Muscle layer of duodenum (tissue), 2 donors: ENCODE measurements at regions not wholly inside any gene's neighbourhood (a gene's known extent, or its start where the extent isn't known, plus 50 kb on each side); places are given as distances from the start of the nearest gene placed in this dataset.

ENCODE experiments used
- H3K27ac ChIP-seq: one replicate; pipeline ENCODE4 v1.7.0; 2013; ENCODE audit warnings: mild to moderate bottlenecking, low read length
- H3K27me3 ChIP-seq: one replicate; pipeline ENCODE4 v1.7.0; 2013; ENCODE audit warnings: low read depth, mild to moderate bottlenecking, control low read depth, low read length
- H3K36me3 ChIP-seq, 2 donors: one replicate each; pipeline ENCODE4 v1.7.0; 2013; ENCODE audit warnings: low read length in 2 of 2, control low read depth in 1 of 2, mild to moderate bottlenecking in 1 of 2; ENCODE audit not compliant: insufficient read depth in 2 of 2, control insufficient read depth in 1 of 2
- H3K4me1 ChIP-seq, 2 donors: one replicate each; pipeline ENCODE4 v1.7.0; 2013; ENCODE audit warnings: low read length in 2 of 2, mild to moderate bottlenecking in 2 of 2, control low read depth in 1 of 2, moderate library complexity in 1 of 2; ENCODE audit not compliant: insufficient read depth in 2 of 2, control insufficient read depth in 1 of 2
- H3K4me3 ChIP-seq, 2 donors: one replicate each; pipeline ENCODE4 v1.7.0; 2013; ENCODE audit warnings: low read length in 2 of 2, low read depth in 1 of 2, mild to moderate bottlenecking in 1 of 2
- H3K9me3 ChIP-seq, 2 donors: one replicate each; pipeline ENCODE4 v1.7.0; 2013; ENCODE audit warnings: low read length in 2 of 2, control low read depth in 1 of 2, mild to moderate bottlenecking in 1 of 2; ENCODE audit not compliant: control insufficient read depth in 1 of 2
- donor health status: healthy.

DNA sequence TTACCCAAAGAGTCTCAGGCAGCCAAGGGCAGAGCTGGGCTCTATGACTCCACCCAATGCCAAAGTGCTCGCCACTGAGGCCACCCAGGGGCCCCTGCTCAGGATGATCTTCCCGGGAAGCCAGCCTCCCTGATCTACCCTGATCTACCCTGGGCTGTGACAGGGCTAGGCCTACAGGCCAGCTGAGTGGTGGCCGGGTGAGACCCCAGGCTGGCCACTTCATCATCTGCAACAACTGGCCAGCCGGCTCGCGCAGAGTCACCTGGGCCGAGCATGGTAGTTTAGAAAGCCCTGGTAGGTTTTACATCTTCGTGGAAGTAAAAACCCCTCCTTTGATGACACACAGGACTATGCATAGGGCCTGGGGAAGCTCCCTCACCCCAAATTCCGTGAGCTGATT lies 276.3 kb downstream of the NDUFA10 start:
- Histone ChIP-seq H3K4me3 (no peak overlapping the region), H3K27me3 (no peaks in the 10 kb centered on the region), H3K36me3 (no peaks in the 10 kb centered on the region), H3K9me3 (no peaks in the 10 kb centered on the region), H3K4me1 (no peaks in the 10 kb centered on the region), H3K27ac (no peak overlapping the region)

DNA sequence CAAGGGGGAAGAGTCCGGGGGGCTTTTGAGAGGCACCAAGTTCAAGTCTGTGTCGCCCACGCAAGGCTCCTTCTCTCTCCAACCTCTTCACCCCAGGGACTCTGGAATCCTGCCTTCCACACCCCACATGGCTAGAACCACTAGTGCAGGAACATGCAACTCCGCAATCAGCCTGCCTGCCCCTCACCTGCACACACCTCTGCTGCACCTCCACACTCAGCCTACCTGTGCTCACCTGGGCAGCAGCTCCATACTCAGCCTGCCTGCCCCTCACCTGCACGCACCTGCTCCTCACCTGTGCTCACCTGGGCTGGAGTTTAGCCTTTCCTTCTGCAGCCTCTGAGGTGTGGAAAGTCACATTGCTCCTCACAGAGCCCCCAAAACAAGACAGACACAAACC lies 277.4 kb downstream of the NDUFA10 start:
- no peak overlapping the region for H3K27ac ChIP-seq
- no peaks in the 10 kb centered on the region for H3K4me1 ChIP-seq
- H3K36me3 ChIP-seq: no peaks in the 10 kb centered on the region
- H3K4me3 ChIP-seq: no peak overlapping the region
- H3K9me3 ChIP-seq: no peaks in the 10 kb centered on the region
- no peaks in the 10 kb centered on the region for H3K27me3 ChIP-seq

DNA sequence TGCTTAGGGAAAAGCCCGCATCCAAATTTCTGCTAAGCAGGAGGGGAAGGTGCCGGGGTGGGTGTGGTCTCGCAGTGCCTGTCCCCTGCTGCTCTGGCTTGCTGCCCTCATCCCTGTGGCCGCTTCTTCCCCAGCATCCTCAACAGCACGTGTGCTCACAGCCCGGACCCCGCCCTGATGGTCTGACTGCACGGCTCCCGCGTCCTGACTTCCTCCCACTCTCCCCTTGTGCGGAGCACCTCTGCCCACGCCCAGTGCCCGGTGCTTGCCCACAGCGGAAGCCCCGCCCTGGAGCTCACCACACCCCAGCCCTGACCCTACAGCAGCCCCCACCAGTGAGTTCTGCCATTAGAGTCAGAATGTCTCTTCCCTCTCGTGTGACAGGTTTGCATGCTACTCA lies 277.9 kb downstream of the NDUFA10 start:
- Histone ChIP-seq H3K4me3 (no peak overlapping the region), H3K4me1 (no peaks in the 10 kb centered on the region), H3K27me3 (no peaks in the 10 kb centered on the region), H3K36me3 (no peaks in the 10 kb centered on the region), H3K9me3 (no peaks in the 10 kb centered on the region), H3K27ac (no peak overlapping the region)

DNA sequence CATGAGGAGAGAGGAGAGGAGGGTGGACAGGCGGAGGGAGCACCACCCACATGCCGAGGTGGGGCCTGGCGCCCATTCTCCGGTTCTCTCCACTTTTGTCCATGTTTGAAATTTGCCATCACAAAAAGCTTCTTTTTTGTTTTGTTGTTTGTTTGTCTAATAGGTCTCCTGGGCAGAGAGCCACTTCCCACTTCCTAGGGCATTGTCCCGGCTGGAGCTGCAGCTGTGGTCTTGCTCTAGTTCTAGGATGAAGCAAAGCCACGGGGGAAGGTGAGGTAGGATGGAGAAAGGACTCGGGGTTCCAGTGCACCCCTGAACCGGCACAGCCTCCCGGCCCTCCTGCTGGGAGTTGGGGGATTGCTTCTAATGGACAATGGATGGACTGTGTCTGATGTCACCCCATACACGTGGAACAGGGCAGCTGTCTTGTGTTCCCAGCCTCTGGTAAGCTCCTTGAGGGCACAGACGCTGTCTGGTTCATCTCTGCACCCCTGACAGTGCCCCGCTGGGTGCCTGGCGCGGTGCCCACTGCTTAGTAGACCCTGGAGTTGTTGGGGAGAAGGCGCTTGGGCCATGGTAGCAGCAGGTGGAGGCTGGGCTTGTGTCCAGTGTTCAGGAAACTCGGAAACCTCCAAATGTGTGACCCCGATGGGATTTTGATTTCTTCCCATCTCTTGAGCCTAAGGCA lies 278.4 kb downstream of the NDUFA10 start:
- Histone ChIP-seq H3K9me3 (no peaks in the 10 kb centered on the region), H3K27me3 (no peaks in the 10 kb centered on the region), H3K4me3 (no peak overlapping the region), H3K4me1 (no peaks in the 10 kb centered on the region), H3K36me3 (no peaks in the 10 kb centered on the region), H3K27ac (no peak overlapping the region)

DNA sequence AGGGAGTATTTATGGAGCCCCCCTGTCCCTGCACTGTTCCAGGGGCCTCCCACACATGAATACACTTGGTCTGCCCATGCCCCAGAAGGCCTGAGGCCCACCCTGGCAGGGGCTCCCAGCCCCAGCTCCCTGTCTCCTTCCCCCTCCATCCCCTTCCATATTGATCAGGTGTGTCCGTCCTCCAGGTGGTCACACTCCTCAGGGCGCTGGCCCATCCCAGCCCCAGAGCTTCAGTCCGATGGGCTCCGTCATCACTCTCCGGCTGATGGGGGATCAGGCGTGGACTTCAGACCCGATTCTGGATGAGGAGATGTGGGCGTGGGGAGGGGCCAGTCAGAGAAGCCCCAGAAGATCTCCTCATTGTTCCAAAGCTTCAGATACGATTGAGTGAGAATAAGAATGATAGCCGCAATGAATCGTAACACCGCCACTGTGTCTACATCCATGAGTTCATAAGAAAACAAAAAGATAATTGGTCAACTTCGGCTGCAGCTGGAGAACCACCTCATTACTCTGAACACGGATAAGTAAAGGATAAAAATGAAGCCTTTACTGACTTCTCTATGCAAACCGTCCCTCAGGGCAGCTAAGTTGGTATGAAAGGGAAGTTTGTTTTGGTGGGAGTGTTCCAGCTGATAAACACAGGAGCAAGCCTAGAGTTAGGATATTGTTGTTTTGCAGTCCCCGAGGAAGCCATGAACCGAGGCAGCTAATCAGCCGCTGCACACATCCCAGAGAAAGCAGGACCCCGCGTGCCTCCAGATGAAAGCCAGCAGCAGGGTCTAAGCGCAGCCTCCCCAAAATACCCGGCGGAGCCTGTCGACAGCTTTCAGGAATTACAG lies 279.5 kb downstream of the NDUFA10 start:
- no peaks in the 10 kb centered on the region for H3K9me3 ChIP-seq
- no peaks in the 10 kb centered on the region for H3K27me3 ChIP-seq
- H3K36me3 ChIP-seq: no peaks in the 10 kb centered on the region
- no peaks in the 10 kb centered on the region for H3K4me1 ChIP-seq
- H3K27ac ChIP-seq: no peak overlapping the region
- no peak overlapping the region for H3K4me3 ChIP-seq

DNA sequence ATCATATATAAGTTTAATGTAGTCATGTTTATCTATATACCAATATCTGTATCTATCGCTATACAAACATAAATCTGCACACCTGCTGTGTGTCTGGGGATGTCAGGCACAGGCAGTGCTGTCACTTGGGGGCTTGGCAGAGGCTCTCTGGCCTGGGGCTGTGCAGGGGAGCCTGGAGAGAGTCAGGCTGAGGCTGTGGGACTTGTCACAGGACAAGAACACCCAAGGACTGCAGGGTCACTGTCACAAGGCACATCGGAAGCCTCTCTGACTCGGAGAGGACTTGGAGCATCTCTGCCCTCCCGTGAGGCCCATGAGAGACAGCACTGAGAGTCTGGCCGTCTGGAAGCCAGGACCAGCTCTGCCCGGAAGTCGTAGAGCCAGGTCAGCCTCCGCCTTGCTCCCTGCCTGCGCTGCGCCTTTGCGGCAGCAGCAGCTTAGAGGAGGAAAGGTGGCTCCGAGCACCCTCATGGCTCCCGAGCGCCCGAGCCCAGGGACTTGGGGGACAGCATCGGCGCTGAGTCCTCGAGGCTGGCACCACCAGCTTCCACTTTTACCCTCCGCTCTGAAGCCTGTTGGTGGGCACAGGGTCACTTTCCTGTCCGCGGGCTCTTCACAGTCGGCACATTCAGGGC lies 280.3 kb downstream of the NDUFA10 start:
- H3K27me3 ChIP-seq: no peaks in the 10 kb centered on the region
- H3K36me3 ChIP-seq: no peaks in the 10 kb centered on the region
- no peak overlapping the region for H3K27ac ChIP-seq
- H3K4me3 ChIP-seq: no peak overlapping the region
- no peaks in the 10 kb centered on the region for H3K9me3 ChIP-seq
- no peaks in the 10 kb centered on the region for H3K4me1 ChIP-seq

DNA sequence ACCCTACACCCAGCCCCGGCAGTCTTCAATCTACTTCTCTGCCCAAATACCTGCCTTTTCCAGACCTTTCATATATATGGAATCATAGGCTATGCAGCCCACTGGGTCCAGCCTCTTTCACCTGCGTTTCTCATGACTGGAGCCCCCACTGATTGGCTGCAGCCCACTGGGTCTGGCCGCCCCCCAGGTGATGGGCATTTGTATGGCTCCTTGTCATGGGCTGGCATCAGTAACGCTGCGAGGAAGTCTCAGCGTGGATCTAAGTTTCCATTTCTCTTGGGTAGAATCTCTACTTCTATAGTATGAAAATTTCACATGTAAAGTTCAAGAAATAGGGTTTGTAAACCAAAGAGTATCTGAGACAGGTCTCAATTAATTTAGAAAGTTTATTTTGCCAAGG lies 281.9 kb downstream of the NDUFA10 start:
- Histone ChIP-seq H3K9me3 (no peaks in the 10 kb centered on the region), H3K4me1 (no peaks in the 10 kb centered on the region), H3K4me3 (no peak overlapping the region), H3K36me3 (no peaks in the 10 kb centered on the region), H3K27me3 (peaks cover 4% of the 10 kb centered on the region), H3K27ac (no peak overlapping the region)

DNA sequence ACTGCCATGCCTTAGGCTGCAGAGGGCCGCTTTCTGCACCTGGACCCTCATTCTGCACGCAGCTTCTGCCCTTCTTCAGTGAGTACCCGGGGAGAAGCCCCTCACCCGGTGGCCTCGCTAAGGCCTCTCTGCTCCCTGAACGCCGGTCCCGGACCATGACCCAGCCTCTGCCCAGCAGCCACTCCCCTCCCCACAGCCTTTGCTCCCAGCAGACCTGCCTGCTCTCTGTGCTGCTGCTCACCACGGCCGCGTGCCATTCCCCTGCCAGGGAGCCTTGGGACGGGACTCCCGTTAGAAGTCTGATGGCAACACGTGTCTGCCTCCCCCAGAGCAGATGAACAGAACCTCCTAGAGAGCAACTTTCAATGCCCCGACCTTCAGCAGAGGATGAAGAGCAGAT lies 282.8 kb downstream of the NDUFA10 start:
- peaks cover 4% of the 10 kb centered on the region for H3K27me3 ChIP-seq
- H3K4me3 ChIP-seq: no peak overlapping the region
- no peak overlapping the region for H3K27ac ChIP-seq
- no peaks in the 10 kb centered on the region for H3K9me3 ChIP-seq
- H3K4me1 ChIP-seq: no peaks in the 10 kb centered on the region
- H3K36me3 ChIP-seq: no peaks in the 10 kb centered on the region

DNA sequence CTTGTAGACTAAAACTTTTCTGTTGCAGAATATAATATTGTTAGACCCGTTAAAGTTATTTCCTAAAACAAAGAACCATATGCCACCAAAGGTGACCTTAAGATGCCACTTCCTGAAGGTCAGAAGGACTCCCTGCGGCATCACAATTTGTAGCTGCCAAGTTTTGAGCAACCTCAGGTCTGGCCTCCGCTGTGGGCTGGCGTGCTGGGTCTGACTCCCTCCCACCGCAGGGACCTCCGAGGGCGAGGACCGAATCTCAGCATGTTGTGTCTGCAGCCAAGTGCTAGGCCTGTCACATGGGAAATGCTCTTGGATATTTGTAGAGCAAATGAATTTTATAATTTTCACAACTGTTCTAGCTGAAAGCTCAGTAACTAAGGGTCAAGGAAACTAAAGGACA lies 285.9 kb downstream of the NDUFA10 start:
- Histone ChIP-seq H3K27ac (no peak overlapping the region), H3K4me3 (no peak overlapping the region), H3K4me1 (no peaks in the 10 kb centered on the region), H3K36me3 (no peaks in the 10 kb centered on the region), H3K9me3 (no peaks in the 10 kb centered on the region), H3K27me3 (peaks cover 4% of the 10 kb centered on the region)

DNA sequence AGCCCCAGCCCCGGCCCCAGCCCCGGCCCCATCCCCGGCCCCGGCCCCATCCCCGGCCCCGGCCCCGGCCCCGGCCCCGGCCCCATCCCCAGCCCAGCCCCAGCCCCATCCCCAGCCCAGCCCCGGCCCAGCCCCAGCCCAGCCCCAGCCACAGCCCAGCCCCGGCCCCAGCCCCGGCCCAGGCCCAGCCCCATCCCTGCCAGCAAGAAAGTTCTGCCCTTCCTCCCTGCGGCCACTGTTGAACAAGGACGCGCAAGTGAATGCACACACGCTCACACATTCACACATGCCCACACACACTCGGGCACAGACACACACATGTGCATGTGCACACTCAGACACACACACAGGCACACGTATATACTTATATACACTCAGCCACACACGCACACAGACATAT lies 287.0 kb downstream of the NDUFA10 start:
- Histone ChIP-seq H3K4me3 (no peak overlapping the region), H3K36me3 (no peaks in the 10 kb centered on the region), H3K27me3 (peaks cover 4% of the 10 kb centered on the region)

DNA sequence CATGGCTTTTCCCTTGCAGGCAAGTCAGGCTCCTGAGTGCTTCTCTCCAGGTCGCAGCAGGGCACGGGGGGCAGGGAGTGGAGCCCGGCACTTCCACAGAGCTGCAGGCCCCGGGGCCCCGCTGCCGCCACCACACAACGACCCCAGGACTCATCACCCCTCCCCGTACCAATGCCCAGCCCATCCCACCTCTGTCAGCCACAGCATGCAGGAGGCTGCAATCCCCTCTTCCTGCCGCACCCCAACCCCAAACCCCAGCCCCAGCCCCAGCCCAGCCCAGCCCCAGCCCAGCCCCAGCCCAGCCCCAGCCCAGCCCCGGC lies 288.0 kb downstream of the NDUFA10 start:
- H3K27me3 ChIP-seq: peaks cover 4% of the 10 kb centered on the region
- H3K9me3 ChIP-seq: peaks cover 0 to 4% of the 10 kb centered on the region in 2 donors
- H3K4me1 ChIP-seq: no peaks in the 10 kb centered on the region
- no peak overlapping the region for H3K27ac ChIP-seq
- H3K36me3 ChIP-seq: no peaks in the 10 kb centered on the region
- H3K4me3 ChIP-seq: no peak overlapping the region

More for the DNA sequence above, 287.0 kb downstream of the NDUFA10 start:
- Histone ChIP-seq H3K4me1 (no peaks in the 10 kb centered on the region), H3K27ac (no peak overlapping the region), H3K9me3 (peaks cover 0 to 4% of the 10 kb centered on the region in 2 donors)
